Fibroblast of skin of left biceps (primary cell): ENCODE measurements at regions not wholly inside any gene's neighbourhood (a gene's known extent, or its start where the extent isn't known, plus 50 kb on each side); places are given as distances from the start of the nearest gene placed in this dataset.
"Not testable (repeated sequence)": the region's sequence is repeated elsewhere in the genome, so short reads cannot be mapped to it uniquely, and the experiment has no call there.

Experiments
- DNase-seq, 2 experiments: peaks; one replicate each; pipeline ENCODE4 v3.0.0-alpha.2; 2013; ENCODE audit warnings: low read depth in 2 of 2

- no peak for DNase-seq
Observed at GRCh38 chr21:19048098-19048672, 644.6 kb upstream of the TMPRSS15 start.

- no peak for DNase-seq
Observed at GRCh38 chr21:19049567-19049966, 646.0 kb upstream of the TMPRSS15 start.

GRCh38 chr21:19065164-19065563 is 661.6 kb upstream of the TMPRSS15 start:
- DNase-seq: no peak

- DNase-seq: no peak
Observed at GRCh38 chr21:19076031-19076430, 672.4 kb upstream of the TMPRSS15 start.

- DNase-seq: no peak
Observed at GRCh38 chr21:19109694-19110093, 706.1 kb upstream of the TMPRSS15 start.

GRCh38 chr21:19119259-19119658 is 715.7 kb upstream of the TMPRSS15 start:
- DNase-seq: not testable (repeated sequence)

- no peak for DNase-seq
Observed at GRCh38 chr21:19120591-19120990, 717.0 kb upstream of the TMPRSS15 start.

- DNase-seq: no peak
Observed at GRCh38 chr21:19122356-19122755, 718.8 kb upstream of the TMPRSS15 start.

GRCh38 chr21:19123053-19123452 is 719.5 kb upstream of the TMPRSS15 start:
- DNase-seq: no peak

- DNase-seq: no peak
Observed at GRCh38 chr21:19123525-19123924, 719.9 kb upstream of the TMPRSS15 start.

- DNase-seq: no peak
Observed at GRCh38 chr21:19124691-19125090, 721.1 kb upstream of the TMPRSS15 start.

GRCh38 chr21:19130379-19131028 is 726.9 kb upstream of the TMPRSS15 start:
- no peak for DNase-seq

GRCh38 chr21:19141511-19141910 is 737.9 kb upstream of the TMPRSS15 start:
- DNase-seq: no peak

GRCh38 chr21:19145682-19146293 is 742.2 kb upstream of the TMPRSS15 start:
- no peak for DNase-seq

- no peak for DNase-seq
Observed at GRCh38 chr21:19148056-19148455, 744.5 kb upstream of the TMPRSS15 start.

- DNase-seq: no peak
Observed at GRCh38 chr21:19171585-19171984, 768.0 kb upstream of the TMPRSS15 start.

GRCh38 chr21:19181604-19182140 is 778.1 kb upstream of the TMPRSS15 start:
- no peak for DNase-seq

- DNase-seq: no peak
Observed at GRCh38 chr21:19197950-19198349, 794.4 kb upstream of the TMPRSS15 start.

- no peak for DNase-seq
Observed at GRCh38 chr21:19198801-19199200, 795.2 kb upstream of the TMPRSS15 start.

- DNase-seq: no peak
Observed at GRCh38 chr21:19218163-19218562, 814.6 kb upstream of the TMPRSS15 start.

GRCh38 chr21:19224090-19224489 is 820.5 kb upstream of the TMPRSS15 start:
- DNase-seq: no peak

GRCh38 chr21:19228226-19228625 is 824.6 kb upstream of the TMPRSS15 start:
- DNase-seq: no peak

- not testable (repeated sequence) for DNase-seq
Observed at GRCh38 chr21:19233841-19234240, 830.3 kb upstream of the TMPRSS15 start.
